Upper lobe of left lung (tissue), 4 donors: ENCODE measurements at regions not wholly inside any gene's neighbourhood (a gene's known extent, or its start where the extent isn't known, plus 50 kb on each side); places are given as distances from the start of the nearest gene placed in this dataset.

Source experiments
- POLR2A ChIP-seq, 4 donors: fragments of 450-650 bp; IDR thresholded peaks; one replicate each; pipeline ENCODE4 v1.5.1; 2016 to 2017; ENCODE audit warnings: antibody characterized with exemption in 4 of 4, mild to moderate bottlenecking in 2 of 4
- POLR2AphosphoS5 ChIP-seq, 2 donors: sonication (generic); formaldehyde crosslinking; IDR thresholded peaks; one replicate each; pipeline ENCODE4 v1.5.1; 2017; ENCODE audit warnings: antibody characterized with exemption in 2 of 2
- TF ChIP-seq, protein P1 (sequence below), 6 experiments: fragments of 450-650 bp in 4 of 6; fragments of 200-600 bp in 2 of 6; sonication (generic) in 2 of 6; IDR thresholded peaks; one replicate each; pipeline ENCODE4 v1.5.1; 2016 to 2019; ENCODE audit warnings: antibody characterized with exemption in 6 of 6

DNA sequence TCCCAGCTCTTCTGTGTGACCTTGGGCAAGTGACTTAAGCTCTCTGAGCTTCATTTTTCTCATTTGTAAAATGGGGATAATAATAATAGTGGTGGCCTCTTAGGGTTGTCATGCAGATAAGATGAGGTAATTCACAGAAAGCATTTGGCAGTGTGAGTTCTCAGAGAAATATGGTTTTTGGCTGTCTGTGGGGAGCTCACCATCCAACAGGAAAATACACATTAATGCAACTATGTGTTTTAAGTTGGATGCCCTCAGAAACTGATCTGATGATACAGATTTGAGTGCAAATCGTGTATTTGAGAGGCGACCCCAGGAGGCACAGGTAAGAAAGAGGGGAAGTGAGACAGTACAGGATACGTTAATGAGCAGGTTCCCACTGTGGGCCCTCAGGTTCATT lies 56.1 kb upstream of the SPRED2 start:
- TF ChIP-seq POLR2A (IDR thresholded peaks at IDR 0.05), result no peak
- TF ChIP-seq, protein P1, sequence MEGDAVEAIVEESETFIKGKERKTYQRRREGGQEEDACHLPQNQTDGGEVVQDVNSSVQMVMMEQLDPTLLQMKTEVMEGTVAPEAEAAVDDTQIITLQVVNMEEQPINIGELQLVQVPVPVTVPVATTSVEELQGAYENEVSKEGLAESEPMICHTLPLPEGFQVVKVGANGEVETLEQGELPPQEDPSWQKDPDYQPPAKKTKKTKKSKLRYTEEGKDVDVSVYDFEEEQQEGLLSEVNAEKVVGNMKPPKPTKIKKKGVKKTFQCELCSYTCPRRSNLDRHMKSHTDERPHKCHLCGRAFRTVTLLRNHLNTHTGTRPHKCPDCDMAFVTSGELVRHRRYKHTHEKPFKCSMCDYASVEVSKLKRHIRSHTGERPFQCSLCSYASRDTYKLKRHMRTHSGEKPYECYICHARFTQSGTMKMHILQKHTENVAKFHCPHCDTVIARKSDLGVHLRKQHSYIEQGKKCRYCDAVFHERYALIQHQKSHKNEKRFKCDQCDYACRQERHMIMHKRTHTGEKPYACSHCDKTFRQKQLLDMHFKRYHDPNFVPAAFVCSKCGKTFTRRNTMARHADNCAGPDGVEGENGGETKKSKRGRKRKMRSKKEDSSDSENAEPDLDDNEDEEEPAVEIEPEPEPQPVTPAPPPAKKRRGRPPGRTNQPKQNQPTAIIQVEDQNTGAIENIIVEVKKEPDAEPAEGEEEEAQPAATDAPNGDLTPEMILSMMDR (IDR thresholded peaks at IDR 0.05), result no peak
- no peak for TF ChIP-seq POLR2AphosphoS5 (IDR thresholded peaks at IDR 0.05)
